ENCODE measurements at regions not wholly inside any gene's neighbourhood (a gene's known extent, or its start where the extent isn't known, plus 50 kb on each side); places are given as distances from the start of the nearest gene placed in this dataset.

DNA sequence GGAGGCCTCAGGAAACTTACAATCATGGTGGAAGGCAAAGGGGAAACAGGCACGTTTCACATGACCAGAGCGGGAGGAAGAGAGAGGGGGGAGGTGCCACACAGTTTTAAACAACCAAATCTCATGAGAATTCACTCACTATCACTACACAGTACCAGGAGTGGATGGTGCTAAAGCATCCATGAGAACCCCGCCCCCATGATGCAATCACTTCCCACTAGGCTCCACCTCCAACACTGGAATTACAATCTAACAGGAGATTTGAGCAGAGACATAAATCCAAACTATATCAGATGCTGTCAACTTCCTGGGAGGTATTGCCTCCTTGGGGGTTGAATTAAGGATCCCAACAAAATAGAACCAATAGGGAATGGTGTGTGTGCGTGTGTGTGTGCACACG is 407.1 kb downstream of the MED10 start:
- H3K4me1 ChIP-seq = no peaks in the 10 kb centered on the region
- no peaks in the 10 kb centered on the region for H3K27me3 ChIP-seq
- WGBS, 2 donors = 89 to 93% methylated on average over 5 of the region's 5 CpGs
- intact Hi-C loops (cut with DNase I; ENCODE audit: low total_unique reads) = no loop called here
- DNase-seq = no peak
- no peaks in the 10 kb centered on the region for H3K36me3 ChIP-seq (ENCODE audit: low read depth, missing control alignments)
- H3K27ac ChIP-seq = no peak overlapping the region
- no peak overlapping the region for H3K4me3 ChIP-seq
- no peaks in the 10 kb centered on the region for H3K9me3 ChIP-seq
- no peak for TF ChIP-seq POLR2A (IDR thresholded peaks at IDR 0.05)
- TF ChIP-seq, protein P1, sequence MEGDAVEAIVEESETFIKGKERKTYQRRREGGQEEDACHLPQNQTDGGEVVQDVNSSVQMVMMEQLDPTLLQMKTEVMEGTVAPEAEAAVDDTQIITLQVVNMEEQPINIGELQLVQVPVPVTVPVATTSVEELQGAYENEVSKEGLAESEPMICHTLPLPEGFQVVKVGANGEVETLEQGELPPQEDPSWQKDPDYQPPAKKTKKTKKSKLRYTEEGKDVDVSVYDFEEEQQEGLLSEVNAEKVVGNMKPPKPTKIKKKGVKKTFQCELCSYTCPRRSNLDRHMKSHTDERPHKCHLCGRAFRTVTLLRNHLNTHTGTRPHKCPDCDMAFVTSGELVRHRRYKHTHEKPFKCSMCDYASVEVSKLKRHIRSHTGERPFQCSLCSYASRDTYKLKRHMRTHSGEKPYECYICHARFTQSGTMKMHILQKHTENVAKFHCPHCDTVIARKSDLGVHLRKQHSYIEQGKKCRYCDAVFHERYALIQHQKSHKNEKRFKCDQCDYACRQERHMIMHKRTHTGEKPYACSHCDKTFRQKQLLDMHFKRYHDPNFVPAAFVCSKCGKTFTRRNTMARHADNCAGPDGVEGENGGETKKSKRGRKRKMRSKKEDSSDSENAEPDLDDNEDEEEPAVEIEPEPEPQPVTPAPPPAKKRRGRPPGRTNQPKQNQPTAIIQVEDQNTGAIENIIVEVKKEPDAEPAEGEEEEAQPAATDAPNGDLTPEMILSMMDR (IDR thresholded peaks at IDR 0.05) = no peak

DNA sequence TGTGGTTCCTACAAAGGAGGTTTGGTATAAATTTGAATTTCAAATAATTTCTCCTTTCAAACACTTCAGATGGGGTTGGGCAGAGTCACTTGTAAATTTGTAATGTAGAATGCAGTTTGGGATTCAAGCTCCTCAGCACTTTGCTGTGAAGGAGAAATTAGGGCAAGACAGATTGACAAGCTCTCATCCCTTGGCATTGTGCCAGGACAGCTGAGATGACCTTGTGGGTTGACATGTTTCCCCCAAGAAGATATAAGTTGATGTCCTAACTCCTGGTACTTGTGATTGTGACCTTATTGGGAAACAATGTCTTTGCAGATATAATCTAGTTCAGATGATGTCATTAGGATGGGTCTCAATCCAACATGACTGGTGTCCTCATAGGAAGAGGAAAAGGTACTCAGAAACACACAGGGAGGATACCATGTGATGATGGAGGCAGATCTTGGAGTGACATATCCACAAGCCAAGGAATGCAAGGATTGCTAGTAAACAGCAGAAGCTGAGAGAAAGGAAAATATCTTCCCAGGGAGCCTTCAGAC is 408.3 kb downstream of the MED10 start:
- TF ChIP-seq, protein P1 (IDR thresholded peaks at IDR 0.05) = no peak
- TF ChIP-seq POLR2A (IDR thresholded peaks at IDR 0.05) = no peak
- Histone ChIP-seq H3K36me3 (ENCODE audit: low read depth, missing control alignments) (no peaks in the 10 kb centered on the region), H3K4me1 (no peaks in the 10 kb centered on the region), H3K27ac (no peak overlapping the region), H3K4me3 (no peak overlapping the region), H3K27me3 (no peaks in the 10 kb centered on the region), H3K9me3 (no peaks in the 10 kb centered on the region)
- intact Hi-C loops (cut with DNase I; ENCODE audit: low total_unique reads) = no loop called here
- DNase-seq = no peak

DNA sequence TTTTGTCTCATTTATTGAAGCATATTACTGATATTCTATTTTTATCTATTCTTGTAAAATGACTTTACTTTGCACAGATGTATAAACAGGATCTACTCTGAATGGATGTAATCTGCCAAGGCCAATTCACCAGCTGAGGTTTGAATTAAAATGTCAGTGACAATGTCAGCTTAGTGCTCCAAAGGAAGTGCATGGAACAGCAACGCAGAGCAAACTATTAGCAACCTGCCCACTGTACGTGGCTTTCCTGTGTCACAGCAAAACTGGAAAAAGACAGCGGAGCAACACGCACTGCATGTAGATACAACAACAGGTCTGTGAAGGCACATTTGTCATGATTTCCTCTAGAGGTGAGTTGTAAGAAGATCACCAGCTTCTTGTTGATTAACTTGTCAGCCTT is 409.4 kb downstream of the MED10 start:
- no peaks in the 10 kb centered on the region for H3K27me3 ChIP-seq
- intact Hi-C loops (cut with DNase I; ENCODE audit: low total_unique reads) = no loop called here
- H3K9me3 ChIP-seq = no peaks in the 10 kb centered on the region
- no peak overlapping the region for H3K27ac ChIP-seq
- H3K4me3 ChIP-seq = no peak overlapping the region
- no peak for DNase-seq
- TF ChIP-seq, protein P1 (IDR thresholded peaks at IDR 0.05) = no peak
- no peak for TF ChIP-seq POLR2A (IDR thresholded peaks at IDR 0.05)
- 92 to 93% methylated on average over 4 of the region's 4 CpGs for WGBS, 2 donors
- H3K36me3 ChIP-seq (ENCODE audit: low read depth, missing control alignments) = no peaks in the 10 kb centered on the region
- no peaks in the 10 kb centered on the region for H3K4me1 ChIP-seq

DNA sequence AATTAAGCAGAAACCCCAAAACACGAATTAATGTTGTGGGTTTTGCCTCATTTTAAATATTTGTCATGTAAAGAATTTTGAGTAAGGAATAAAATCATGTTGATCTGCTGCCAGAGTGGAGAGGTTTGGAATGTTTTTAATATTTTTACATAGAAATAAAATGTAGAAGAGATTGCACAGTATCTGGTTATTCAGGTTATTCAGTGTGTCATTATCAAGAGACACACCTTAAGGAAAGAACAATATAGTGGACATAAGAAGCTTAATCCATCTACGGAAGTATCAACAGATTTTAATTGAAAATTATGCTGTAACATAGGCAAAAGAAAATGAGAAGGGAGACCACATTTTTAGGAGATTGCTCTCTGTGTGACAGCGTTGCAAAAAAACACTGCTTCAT is 410.4 kb downstream of the MED10 start:
- H3K4me3 ChIP-seq = no peak overlapping the region
- 84 to 86% methylated on average over 3 of the region's 3 CpGs for WGBS, 2 donors
- H3K27ac ChIP-seq = no peak overlapping the region
- H3K27me3 ChIP-seq = no peaks in the 10 kb centered on the region
- no peak for TF ChIP-seq POLR2A (IDR thresholded peaks at IDR 0.05)
- TF ChIP-seq, protein P1 (IDR thresholded peaks at IDR 0.05) = no peak
- intact Hi-C loops (cut with DNase I; ENCODE audit: low total_unique reads) = no loop called here
- DNase-seq = no peak
- no peaks in the 10 kb centered on the region for H3K9me3 ChIP-seq
- no peaks in the 10 kb centered on the region for H3K36me3 ChIP-seq (ENCODE audit: low read depth, missing control alignments)
- H3K4me1 ChIP-seq = no peaks in the 10 kb centered on the region

DNA sequence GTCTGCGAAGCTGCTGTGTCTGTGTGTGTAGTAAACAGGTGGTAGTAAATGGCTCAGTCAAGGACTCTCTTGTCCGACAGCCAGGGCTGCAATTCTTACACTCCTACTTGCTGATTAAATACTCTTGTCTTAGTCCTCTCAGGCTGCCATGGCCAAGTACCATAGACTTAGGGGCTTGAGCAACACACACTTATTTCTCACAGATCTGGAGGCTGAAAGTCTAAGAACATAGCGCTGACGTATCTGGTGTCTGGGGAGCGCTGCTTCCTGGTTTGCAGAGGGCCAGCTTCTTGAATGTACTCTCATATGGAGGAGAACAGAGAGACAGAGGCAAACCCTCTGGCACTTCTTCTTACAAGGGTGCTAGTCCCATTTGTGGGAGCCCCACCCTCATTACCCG is 411.0 kb downstream of the MED10 start:
- H3K4me1 ChIP-seq = no peaks in the 10 kb centered on the region
- intact Hi-C loops (cut with DNase I; ENCODE audit: low total_unique reads) = no loop called here
- no peak overlapping the region for H3K4me3 ChIP-seq
- no peaks in the 10 kb centered on the region for H3K9me3 ChIP-seq
- H3K27ac ChIP-seq = no peak overlapping the region
- no peaks in the 10 kb centered on the region for H3K27me3 ChIP-seq
- TF ChIP-seq, protein P1 (IDR thresholded peaks at IDR 0.05) = no peak
- no peak for TF ChIP-seq POLR2A (IDR thresholded peaks at IDR 0.05)
- 76 to 94% methylated on average over 6 of the region's 6 CpGs for WGBS, 2 donors
- H3K36me3 ChIP-seq (ENCODE audit: low read depth, missing control alignments) = no peaks in the 10 kb centered on the region
- DNase-seq = no peak
